Lung microvascular endothelial cell (primary cell): ENCODE measurements at regions not wholly inside any gene's neighbourhood (a gene's known extent, or its start where the extent isn't known, plus 50 kb on each side); places are given as distances from the start of the nearest gene placed in this dataset.
"Not testable (repeated sequence)": the region's sequence is repeated elsewhere in the genome, so short reads cannot be mapped to it uniquely, and the experiment has no call there.

Experiments
- DNase-seq, 2 donors: peaks; one replicate each; pipeline versions ENCODE4 v3.0.0 to v3.0.0-alpha.2; 2010; ENCODE audit warnings: low read depth in 2 of 2

GRCh38 chr3:158026236-158026635, 80.0 kb downstream of the SHOX2 start:
- no peak for DNase-seq

GRCh38 chr3:158019897-158020296, 86.3 kb downstream of the SHOX2 start:
- not testable (repeated sequence) for DNase-seq

DNA sequence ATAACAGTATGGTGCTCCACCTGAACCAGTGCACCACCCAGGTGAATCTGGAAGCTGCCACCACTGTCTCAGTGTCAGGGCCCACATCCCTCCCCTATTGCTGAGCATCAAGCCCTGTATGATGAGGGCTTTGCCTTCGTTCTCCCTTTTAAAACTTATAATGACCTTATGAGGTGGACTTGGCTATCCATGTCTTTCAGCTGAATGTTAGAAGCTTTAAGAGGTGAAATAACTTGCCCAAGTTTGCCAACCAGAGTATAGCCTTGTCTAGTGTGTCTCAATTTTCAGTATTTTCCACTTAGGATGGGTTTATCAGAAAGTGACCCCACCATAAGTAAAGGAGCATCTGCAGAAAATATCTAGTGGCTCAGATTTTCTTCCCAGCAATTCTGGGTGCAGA, 87.8 kb downstream of the SHOX2 start:
- no peak for DNase-seq

DNA sequence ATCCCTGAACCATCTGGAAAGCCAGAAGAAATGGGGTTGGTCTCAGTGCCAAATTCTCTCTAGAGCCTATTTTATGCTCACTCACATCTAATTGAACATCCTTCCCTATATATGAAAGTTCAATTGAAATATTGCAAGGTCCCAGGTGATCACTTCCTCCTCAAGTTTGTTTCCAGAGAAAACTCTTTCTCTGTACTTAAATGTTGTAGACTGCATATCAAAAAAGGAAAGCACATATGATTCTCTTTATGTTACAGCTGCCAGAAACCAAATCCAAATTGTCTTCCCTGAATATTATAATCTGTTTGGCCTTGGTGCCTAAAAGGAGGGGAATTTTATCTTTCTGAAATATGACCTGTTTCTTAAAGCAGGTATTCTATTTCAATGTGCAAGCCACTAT, 93.3 kb downstream of the SHOX2 start:
- no peak for DNase-seq

DNA sequence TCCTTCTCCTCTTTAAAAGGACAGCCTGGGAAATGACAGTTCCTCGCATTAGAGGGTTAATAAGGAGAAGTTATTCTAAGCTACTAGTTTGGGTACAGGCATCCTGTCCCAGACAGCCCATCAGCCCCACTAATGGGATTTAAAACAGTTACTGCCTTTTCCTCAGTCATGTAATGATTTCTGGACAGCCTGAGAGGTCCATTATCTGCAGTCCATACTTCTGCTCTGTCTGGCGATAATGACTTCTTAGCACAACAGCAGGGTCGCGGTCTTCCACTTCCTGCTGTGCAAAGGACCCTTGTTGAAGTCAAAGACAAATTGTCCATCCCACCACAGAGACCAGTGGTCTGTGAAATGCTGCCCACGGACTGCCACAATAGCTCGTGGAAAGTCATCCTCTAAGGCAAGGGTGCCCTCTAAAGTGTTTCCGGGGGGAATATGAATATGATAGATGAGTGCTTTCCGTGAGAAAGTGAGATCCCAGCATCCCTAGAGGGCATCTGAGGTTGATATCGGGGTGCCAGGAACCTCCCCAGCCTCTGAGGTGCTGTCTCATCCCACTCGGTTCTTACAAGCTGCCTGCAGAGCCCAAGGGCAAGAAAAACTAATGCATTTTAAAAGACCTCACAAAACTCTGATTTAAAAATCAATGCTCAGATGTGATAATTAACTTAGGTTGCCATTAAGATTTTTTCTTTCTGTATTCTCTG, 100.7 kb downstream of the SHOX2 start:
- DNase-seq: no peak

DNA sequence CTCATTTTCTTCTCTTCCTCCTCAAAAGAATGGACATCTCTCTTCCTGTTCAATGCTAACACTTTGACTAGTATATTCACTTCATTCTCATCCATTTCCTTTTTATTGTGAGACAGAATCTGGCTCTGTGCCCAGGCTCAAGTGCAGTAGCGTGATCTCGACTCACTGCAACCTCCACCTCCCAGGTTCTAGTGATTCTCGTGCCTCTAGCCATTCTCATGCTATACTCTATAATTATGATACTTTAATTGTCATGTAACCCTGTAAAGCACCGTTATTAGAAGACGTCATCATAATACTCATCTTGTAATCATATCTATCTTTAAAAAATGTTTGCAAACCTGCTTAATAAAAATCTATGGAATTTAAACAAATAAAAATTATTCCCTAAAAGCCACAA, 107.0 kb downstream of the SHOX2 start:
- DNase-seq: peak; percentile 8 to 10

- DNase-seq: no peak
These were observed 123.9 kb downstream of the SHOX2 start for GRCh38 chr3:157982359-157982758.

DNA sequence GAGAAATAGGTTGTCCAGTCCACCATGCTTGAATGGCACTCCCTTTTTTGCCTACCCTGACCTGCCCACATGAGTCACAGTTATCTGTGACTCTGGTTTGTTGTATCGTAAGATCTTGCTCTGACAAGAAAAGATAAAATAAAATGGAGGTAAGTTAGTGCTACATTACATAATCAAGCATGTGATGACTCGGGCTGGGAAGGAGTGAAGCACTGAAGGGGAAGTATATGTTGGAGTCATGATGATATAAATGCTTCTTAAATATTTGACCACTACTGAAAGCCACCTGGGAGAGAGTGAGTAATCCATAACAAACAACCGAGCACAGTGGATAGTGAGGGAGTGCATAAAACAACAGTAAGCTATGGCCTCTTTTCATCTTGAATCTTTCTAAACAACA, 124.4 kb downstream of the SHOX2 start:
- no peak for DNase-seq

DNA sequence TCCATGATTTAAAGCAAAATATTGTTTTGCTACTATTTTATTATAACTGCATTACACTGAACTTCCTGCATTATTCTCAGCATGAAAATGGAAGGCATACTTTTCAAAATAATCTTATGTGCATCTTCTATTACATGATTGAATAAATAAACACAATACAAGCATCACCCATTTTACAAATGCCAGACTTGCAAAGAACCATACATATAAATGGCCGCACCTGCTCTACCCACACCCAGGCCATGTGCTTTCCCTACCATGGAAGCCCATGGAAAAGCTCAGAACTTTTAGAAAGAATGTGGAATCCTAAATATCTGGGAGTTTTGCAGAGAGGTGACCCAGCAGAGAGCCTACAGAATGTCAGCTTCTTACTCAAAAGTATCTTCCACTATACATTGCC, 127.2 kb downstream of the SHOX2 start:
- no peak for DNase-seq

- DNase-seq: no peak
These were observed 144.6 kb downstream of the SHOX2 start for GRCh38 chr3:157961665-157962064.

GRCh38 chr3:157958457-157958856, 147.8 kb downstream of the SHOX2 start:
- no peak for DNase-seq

DNA sequence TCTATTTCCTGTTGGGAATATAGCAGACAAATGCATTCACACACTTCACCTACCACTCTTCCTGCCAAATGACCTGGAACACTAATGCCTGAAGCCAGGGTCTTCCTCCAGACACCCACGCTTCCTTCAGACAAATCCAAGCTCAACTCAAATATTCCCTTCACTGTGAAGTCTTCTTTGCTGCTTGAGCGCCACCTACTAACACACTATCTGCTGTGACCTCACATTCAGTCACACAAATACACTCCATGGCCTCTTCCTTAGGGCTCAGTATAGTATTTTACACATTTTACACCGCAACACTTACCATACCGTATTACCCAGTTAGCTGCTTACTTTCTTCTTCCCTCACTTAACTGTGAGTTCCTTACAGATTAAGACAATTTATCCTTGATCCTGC, 149.4 kb downstream of the SHOX2 start:
- no peak for DNase-seq

- DNase-seq: no peak
These were observed 150.0 kb downstream of the SHOX2 start for GRCh38 chr3:157956176-157956575.

DNA sequence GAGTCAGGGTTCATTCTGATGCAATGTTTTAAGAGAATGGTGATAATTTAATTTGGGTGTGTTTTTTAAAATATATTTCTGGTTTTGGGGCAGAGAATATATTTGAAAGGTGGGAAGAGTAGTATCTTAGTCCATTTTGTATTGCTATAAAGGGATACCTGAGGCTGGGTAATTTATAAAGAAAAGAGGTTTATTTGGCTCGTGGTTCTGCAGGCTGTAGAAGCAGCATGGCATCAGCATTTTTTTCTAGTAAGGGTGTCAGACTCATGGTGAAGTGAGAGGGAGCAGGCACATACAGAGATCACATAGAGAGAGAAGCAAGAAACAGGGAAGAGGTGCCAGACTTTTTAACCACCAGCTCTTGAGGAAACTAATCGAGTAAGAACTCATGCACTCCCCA, 152.7 kb downstream of the SHOX2 start:
- DNase-seq: no peak

GRCh38 chr3:157948605-157949383, 157.4 kb downstream of the SHOX2 start:
- DNase-seq: no peak

DNA sequence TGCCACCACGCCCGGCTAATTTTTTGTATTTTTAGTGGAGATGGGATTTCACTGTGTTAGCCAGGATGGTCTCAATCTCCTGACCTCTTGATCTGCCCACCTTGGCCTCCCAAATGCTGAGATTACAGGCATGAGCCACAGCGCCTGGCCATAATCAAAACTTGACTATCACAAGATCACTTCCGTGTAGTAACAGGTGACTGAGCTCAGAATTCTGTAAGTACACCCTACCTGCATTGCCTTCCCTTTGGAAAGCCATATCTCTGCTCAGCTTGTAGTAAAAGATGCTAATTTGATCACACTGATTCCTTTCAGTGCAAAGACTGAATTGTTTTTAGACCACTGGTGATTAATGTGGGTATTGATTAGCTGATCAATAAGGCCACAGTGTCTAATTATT, 167.1 kb downstream of the SHOX2 start:
- DNase-seq: no peak

DNA sequence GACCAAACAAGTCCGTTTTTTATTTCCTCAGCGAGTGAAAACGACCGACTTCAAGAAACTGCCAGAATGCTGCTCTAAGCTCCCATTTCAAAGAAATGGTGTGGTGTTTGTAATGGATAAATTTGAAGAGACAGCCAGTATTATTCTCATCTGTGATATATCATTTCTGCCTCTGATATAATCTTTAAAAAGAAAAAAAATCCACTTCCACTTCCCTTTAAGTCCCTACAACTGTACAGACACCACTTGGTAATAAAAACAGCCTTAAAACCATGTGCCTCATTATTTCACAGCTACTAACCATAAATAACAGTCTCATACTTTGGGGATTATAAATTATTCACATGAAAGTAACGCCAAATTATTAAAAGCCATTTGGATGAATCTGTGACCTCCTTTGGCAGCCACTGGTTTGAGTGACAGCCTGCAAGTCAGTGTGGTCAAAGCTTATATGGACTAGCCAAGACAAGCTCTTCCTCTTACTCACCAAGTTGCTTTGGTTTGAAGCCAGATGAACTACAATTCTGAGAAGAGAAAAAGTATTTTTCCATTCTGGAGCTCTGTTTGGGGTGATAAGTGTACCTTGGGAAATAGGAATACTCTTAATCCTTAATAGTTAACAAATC, 168.0 kb downstream of the SHOX2 start:
- DNase-seq: peak in 1 of 2 donors; percentile 33

- peak; percentile 1 to 9 for DNase-seq
These were observed 174.7 kb downstream of the SHOX2 start for GRCh38 chr3:157931517-157931916.

GRCh38 chr3:157930000-157930780, 176.0 kb downstream of the SHOX2 start:
- DNase-seq: no peak

DNA sequence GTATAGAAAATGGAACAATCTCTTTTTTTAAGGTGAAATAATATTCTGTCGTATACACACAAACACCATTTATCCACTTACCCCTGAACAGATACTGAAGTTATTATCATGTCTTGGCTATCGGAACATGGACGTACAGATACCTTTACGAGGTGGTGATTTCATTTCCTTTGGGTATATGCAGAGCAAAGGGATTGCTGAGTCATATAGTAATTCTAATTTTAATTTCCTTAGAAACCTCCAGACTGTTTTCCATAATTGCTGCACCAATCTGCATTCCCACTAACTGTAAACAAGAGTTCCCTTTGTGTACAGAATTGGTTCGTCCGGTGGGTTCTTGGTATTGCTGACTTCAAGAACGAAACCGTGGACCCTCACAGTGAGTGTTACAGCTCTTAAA, 179.4 kb downstream of the SHOX2 start:
- no peak for DNase-seq

DNA sequence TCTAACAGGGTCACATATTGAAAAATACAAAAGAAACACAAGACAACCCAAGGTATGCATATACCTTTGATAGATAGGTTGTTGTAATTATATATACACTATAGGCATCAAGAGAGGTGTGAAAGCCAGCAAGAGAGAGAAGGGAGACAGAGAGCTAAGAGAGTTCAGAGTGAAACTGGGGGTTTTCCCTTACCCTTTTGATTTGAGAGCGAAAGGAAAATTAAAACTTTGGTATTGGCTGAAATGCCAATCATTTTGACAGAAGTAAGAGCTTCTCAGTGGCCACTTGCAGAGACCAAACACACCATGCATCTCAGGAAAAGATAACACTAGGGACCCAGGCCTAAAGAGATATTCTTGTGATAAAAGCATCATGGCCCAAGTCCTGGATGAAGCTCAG, 183.6 kb downstream of the SHOX2 start:
- DNase-seq: no peak

- DNase-seq: no peak
These were observed 184.4 kb downstream of the SHOX2 start for GRCh38 chr3:157921811-157922210.
